Adrenal gland (tissue), 5 donors: ENCODE measurements at regions not wholly inside any gene's neighbourhood (a gene's known extent, or its start where the extent isn't known, plus 50 kb on each side); places are given as distances from the start of the nearest gene placed in this dataset.

Experiments used
- CTCF ChIP-seq, 6 experiments: fragments of 450-650 bp in 4 of 6; fragments of 200-600 bp in 2 of 6; sonication (generic) in 1 of 6; IDR thresholded peaks; 1 replicate in 5 of 6; 2 replicates in 1 of 6; pipeline versions ENCODE4 v1.5.1 to v1.8.0; 2016 to 2021; ENCODE audit warnings: antibody characterized with exemption in 6 of 6, mild to moderate bottlenecking in 2 of 6, moderate library complexity in 1 of 6
- POLR2A ChIP-seq, 2 donors: fragments of 450-650 bp; IDR thresholded peaks; one replicate each; pipeline ENCODE4 v1.6.1; 2017; ENCODE audit warnings: antibody characterized with exemption in 2 of 2, mild to moderate bottlenecking in 2 of 2, moderate library complexity in 1 of 2
- donor health status: DM: no; HTN: no; CAD: no.

GRCh38 chr7:42692621-42693020, 219.2 kb downstream of the C7orf25 start:
- TF ChIP-seq CTCF (IDR thresholded peaks at IDR 0.05) = no peak
- TF ChIP-seq POLR2A (IDR thresholded peaks at IDR 0.05) = no peak
